ENCODE measurements at regions not wholly inside any gene's neighbourhood (a gene's known extent, or its start where the extent isn't known, plus 50 kb on each side); places are given as distances from the start of the nearest gene placed in this dataset.

DNA sequence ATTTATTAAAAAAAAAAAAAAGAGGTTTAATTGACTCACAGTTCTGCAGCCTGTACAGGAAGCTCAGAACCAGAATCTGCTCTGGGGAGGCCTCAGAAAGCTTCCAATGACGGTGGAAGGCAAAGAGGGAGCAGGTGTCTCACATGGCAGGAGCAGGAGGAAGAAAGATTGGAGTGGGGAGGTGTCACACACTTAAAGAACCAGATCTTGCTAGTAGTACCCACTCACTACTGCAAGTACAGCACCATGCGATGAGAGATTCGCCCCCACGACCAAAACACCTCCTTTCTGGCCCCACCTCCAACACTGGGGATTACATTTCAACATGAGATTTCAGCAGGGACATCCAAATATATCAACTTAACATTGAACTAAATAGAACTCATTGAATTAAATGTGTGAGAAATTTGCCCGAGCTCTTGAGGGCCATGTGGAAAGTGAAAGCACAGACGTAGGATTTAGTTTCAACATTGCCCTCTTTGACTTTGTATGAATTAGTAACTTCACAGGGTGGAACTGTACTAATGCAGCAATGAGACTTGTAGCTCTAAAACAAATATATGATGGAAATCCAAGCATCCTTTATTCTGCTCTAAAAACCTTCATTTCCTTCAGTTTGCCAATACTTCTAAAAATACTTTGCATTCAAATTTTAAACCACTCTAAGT is 628.2 kb downstream of the FAM181B start:
- H3K27me3 ChIP-seq, result no peaks in the 10 kb centered on the region
- H3K36me3 ChIP-seq, result no peaks in the 10 kb centered on the region
- no peaks in the 10 kb centered on the region for H3K4me1 ChIP-seq
- H3K4me3 ChIP-seq, result no peak overlapping the region
- H3K27ac ChIP-seq, result no peak overlapping the region
- TF ChIP-seq, protein P1, sequence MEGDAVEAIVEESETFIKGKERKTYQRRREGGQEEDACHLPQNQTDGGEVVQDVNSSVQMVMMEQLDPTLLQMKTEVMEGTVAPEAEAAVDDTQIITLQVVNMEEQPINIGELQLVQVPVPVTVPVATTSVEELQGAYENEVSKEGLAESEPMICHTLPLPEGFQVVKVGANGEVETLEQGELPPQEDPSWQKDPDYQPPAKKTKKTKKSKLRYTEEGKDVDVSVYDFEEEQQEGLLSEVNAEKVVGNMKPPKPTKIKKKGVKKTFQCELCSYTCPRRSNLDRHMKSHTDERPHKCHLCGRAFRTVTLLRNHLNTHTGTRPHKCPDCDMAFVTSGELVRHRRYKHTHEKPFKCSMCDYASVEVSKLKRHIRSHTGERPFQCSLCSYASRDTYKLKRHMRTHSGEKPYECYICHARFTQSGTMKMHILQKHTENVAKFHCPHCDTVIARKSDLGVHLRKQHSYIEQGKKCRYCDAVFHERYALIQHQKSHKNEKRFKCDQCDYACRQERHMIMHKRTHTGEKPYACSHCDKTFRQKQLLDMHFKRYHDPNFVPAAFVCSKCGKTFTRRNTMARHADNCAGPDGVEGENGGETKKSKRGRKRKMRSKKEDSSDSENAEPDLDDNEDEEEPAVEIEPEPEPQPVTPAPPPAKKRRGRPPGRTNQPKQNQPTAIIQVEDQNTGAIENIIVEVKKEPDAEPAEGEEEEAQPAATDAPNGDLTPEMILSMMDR (IDR thresholded peaks at IDR 0.05 in 4 of 5, conservative IDR thresholded peaks at IDR 0.05 in 1 of 5), result no peak
- TF ChIP-seq POLR2A (IDR thresholded peaks at IDR 0.05), result no peak
- no peaks in the 10 kb centered on the region for H3K9me3 ChIP-seq
- in situ Hi-C loops (cut with MboI; ENCODE audit: low sequenced_read_pairs in 4 of 4), result no loop called here
- no peak for ATAC-seq
- intact Hi-C loops (cut with DNase I; ENCODE audit: low total_unique reads), result no loop called here
- no peak for DNase-seq

GRCh38 chr11:82092904-82093303 is 640.8 kb downstream of the FAM181B start:
- no peak overlapping the region for H3K4me3 ChIP-seq
- intact Hi-C loops (cut with DNase I; ENCODE audit: low total_unique reads) (no loop called here), in situ Hi-C loops (cut with MboI; ENCODE audit: low sequenced_read_pairs in 4 of 4) (no loop called here)
- H3K4me1 ChIP-seq, result no peaks in the 10 kb centered on the region
- H3K27me3 ChIP-seq, result no peaks in the 10 kb centered on the region
- no peak overlapping the region for H3K27ac ChIP-seq
- H3K9me3 ChIP-seq, result no peaks in the 10 kb centered on the region
- TF ChIP-seq, protein P1 (IDR thresholded peaks at IDR 0.05 in 4 of 5, conservative IDR thresholded peaks at IDR 0.05 in 1 of 5), result no peak
- no peak for TF ChIP-seq POLR2A (IDR thresholded peaks at IDR 0.05)
- no peaks in the 10 kb centered on the region for H3K36me3 ChIP-seq
- DNase-seq (no peak), ATAC-seq (no peak)

GRCh38 chr11:82089426-82089825 is 644.2 kb downstream of the FAM181B start:
- DNase-seq (no peak), ATAC-seq (no peak)
- Histone ChIP-seq H3K27me3 (no peaks in the 10 kb centered on the region), H3K4me3 (no peak overlapping the region), H3K9me3 (no peaks in the 10 kb centered on the region), H3K27ac (no peak overlapping the region), H3K36me3 (no peaks in the 10 kb centered on the region), H3K4me1 (no peaks in the 10 kb centered on the region)
- intact Hi-C loops (cut with DNase I; ENCODE audit: low total_unique reads) (no loop called here), in situ Hi-C loops (cut with MboI; ENCODE audit: low sequenced_read_pairs in 4 of 4) (no loop called here)
- no peak for TF ChIP-seq POLR2A (IDR thresholded peaks at IDR 0.05)
- TF ChIP-seq, protein P1 (IDR thresholded peaks at IDR 0.05 in 4 of 5, conservative IDR thresholded peaks at IDR 0.05 in 1 of 5), result no peak

- DNase-seq, result no peak
- in situ Hi-C loops (cut with MboI; ENCODE audit: low sequenced_read_pairs in 4 of 4) (no loop called here), intact Hi-C loops (cut with DNase I; ENCODE audit: low total_unique reads) (no loop called here)
- Histone ChIP-seq H3K27me3 (no peaks in the 10 kb centered on the region), H3K36me3 (no peaks in the 10 kb centered on the region), H3K27ac (no peak overlapping the region), H3K4me1 (no peaks in the 10 kb centered on the region), H3K4me3 (no peak overlapping the region), H3K9me3 (no peaks in the 10 kb centered on the region)
- TF ChIP-seq, protein P1 (IDR thresholded peaks at IDR 0.05 in 4 of 5, conservative IDR thresholded peaks at IDR 0.05 in 1 of 5), result no peak
- TF ChIP-seq POLR2A (IDR thresholded peaks at IDR 0.05), result no peak
- no peak for ATAC-seq
These were observed 648.2 kb downstream of the FAM181B start for GRCh38 chr11:82085493-82085892.

GRCh38 chr11:82082976-82083375 is 650.7 kb downstream of the FAM181B start:
- ATAC-seq (no peak), DNase-seq (no peak)
- TF ChIP-seq, protein P1 (IDR thresholded peaks at IDR 0.05 in 4 of 5, conservative IDR thresholded peaks at IDR 0.05 in 1 of 5), result no peak
- TF ChIP-seq POLR2A (IDR thresholded peaks at IDR 0.05), result no peak
- no peak overlapping the region for H3K27ac ChIP-seq
- intact Hi-C loops (cut with DNase I; ENCODE audit: low total_unique reads), result no loop called here
- in situ Hi-C loops (cut with MboI; ENCODE audit: low sequenced_read_pairs in 4 of 4), result no loop called here
- no peaks in the 10 kb centered on the region for H3K27me3 ChIP-seq
- no peaks in the 10 kb centered on the region for H3K9me3 ChIP-seq
- H3K36me3 ChIP-seq, result no peaks in the 10 kb centered on the region
- H3K4me3 ChIP-seq, result no peak overlapping the region
- no peaks in the 10 kb centered on the region for H3K4me1 ChIP-seq

Data from gastrocnemius medialis (tissue), 4 donors.